SK-N-SH (cell line): ENCODE measurements at regions not wholly inside any gene's neighbourhood (a gene's known extent, or its start where the extent isn't known, plus 50 kb on each side); places are given as distances from the start of the nearest gene placed in this dataset.

Experiments used
- CTCF ChIP-seq: fragments of 200-600 bp; sonication (generic); IDR thresholded peaks from 2 replicates; pipeline ENCODE4 v1.6.1; 2017; ENCODE audit warnings: antibody characterized with exemption, mild to moderate bottlenecking, moderate library complexity
- IRF3 ChIP-seq: fragments of 150-350 bp; IDR thresholded peaks from 2 replicates; pipeline ENCODE4 v1.6.1; 2016; ENCODE audit warnings: mild to moderate bottlenecking, low read depth, low read length
- MXI1 ChIP-seq: IDR thresholded peaks from 2 replicates; pipeline ENCODE4 v1.6.1; 2012; ENCODE audit warnings: mild to moderate bottlenecking, low read depth, low read length, improper control_type of control experiment
- POLR2AphosphoS5 ChIP-seq: IDR thresholded peaks from 2 replicates; pipeline ENCODE4 v1.6.1; 2012; ENCODE audit warnings: low read depth, low read length
- REST ChIP-seq: IDR thresholded peaks from 2 replicates; pipeline ENCODE4 v1.6.1; 2012; ENCODE audit warnings: mild to moderate bottlenecking, low read depth, low read length, moderate library complexity
- TAF1 ChIP-seq: IDR thresholded peaks from 2 replicates; pipeline ENCODE4 v1.6.1; 2012; ENCODE audit warnings: low read depth, mild to moderate bottlenecking, low read length, moderate library complexity, borderline replicate concordance
- YY1 ChIP-seq: IDR thresholded peaks from 2 replicates; pipeline ENCODE4 v1.4.0; 2012; ENCODE audit warnings: low read depth, mild to moderate bottlenecking

GRCh38 chr6:66361886-66362285 is 654.9 kb upstream of the EYS start:
- TF ChIP-seq CTCF = no peak
- no peak for TF ChIP-seq TAF1
- no peak for TF ChIP-seq MXI1
- no peak for TF ChIP-seq REST
- TF ChIP-seq YY1 = no peak
- TF ChIP-seq POLR2AphosphoS5 = no peak
- no peak for TF ChIP-seq IRF3
